Muscle of arm (tissue), 1 donor: ENCODE measurements at regions not wholly inside any gene's neighbourhood (a gene's known extent, or its start where the extent isn't known, plus 50 kb on each side); places are given as distances from the start of the nearest gene placed in this dataset.

Experiments used
- DNase-seq: peaks from one replicate; pipeline ENCODE4 v3.0.0-alpha.2; 2013

DNA sequence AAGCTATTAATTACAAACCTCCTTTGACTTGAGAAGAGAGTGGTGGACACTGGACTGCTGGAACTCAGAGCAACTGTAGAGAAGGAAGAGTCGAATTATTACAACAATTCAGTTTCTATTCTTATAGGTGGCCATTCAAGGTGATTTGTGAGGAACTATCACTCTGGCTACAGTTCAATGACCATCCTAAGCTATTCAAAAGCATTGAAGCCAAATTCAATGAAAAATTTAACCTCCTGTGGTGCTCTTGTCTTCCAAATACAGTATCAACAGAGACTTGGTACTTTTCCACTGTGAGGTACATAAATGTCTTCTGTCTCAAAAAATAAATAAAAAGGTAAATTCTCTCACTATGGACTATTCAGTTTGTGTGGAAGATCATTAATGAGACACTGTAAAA, 513.3 kb upstream of the SEMA6D start:
- DNase-seq = no peak

DNA sequence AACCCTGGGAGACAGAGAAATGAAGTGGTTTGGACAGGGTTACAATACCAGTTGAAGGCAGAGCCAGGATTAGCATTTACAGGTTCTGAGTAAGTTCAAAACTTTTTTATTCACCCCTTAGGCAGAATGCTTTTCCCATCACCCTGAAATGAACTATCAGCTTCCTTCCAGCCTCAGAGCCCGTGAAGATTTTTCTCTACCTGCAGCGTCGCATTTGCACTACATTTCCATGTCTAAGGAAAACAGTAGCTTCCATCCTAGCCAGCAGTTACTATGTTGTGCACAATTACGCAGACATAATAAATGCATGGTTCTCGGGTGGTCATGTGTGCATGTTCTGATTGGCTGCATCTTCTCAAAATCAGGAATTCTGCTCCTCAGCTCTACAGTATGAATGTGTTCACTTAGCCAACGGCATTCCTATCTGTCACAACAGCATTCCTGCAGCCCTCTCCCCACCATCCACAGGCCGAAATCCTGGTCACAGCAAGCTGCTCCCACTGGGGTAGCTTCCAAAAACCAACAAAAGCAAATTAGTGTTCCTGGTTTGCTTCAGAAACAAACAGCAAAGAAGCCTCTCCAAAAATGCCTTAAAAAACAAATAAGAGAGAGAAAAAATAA, 510.8 kb upstream of the SEMA6D start:
- DNase-seq = no peak

DNA sequence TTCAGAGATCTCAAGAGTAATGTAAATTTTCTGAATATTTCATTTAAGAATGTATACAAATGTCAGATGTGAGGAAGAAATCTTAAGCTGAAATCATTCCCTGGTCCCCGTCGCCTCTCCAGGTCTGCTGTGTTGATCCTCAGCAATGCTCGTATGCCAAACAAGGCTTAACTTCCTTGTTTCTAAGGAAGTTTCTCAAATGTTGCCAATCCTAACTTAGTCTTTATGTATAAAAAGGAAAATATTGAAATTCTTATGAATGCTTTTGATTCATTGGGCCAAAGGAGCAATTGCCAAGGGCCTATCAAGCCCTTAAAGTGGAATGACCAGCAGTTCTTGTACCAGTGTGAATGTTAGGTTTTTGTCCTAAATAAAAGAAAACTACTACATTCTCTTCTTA, 507.7 kb upstream of the SEMA6D start:
- no peak for DNase-seq

DNA sequence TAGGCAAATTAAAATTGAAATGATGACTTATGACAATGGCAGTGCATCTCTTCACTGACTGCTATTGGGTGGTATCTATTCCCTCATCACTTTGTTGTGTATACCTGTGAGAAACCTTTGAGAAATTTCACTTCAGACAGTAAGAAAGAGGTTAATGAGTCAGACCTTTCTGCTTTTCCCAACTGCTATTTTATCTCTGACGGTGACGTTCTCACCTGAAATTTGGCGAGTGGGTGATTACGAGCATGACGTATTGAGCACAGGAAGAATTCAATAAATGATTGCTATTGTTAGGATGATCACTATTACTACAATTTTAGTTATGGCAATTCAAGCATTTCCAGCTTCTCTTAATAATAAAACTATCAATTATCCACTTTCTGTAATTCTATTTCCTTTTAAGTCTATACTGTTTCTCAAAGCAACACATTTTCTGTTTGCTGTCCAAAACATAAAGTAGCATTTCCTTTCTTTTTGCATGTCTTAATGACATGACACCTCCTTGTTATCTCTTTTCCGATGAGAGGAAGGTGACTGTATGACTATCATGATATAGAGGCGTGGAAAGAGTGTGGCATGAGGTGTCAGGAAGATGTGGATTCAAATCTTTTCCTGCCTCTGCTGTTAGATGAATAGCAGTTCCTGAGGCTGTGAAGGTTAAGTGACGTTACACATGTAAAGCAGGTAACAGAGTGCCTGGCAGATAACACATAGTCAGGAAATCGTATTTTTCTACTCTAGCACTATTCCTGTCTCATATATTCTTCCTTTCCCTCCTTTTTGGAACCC, 504.9 kb upstream of the SEMA6D start:
- no peak for DNase-seq

DNA sequence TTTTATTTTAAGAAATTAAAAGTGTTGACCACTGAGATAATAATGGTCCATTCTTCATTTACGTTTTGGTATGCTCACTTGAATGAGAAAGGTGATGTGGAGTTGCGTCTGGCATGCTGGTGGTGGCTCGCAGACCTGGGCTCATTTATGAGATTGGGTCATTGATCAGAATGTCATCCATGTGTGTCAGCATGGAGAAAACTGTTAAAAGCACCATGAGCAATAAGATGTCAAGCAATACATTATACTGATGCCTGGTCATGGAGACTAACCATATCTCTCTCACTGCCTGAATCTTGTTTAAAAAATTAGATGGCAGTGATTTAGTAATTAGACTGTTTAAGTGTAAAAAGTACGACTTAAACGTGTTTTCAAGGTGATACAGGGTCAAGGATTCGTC, 503.4 kb upstream of the SEMA6D start:
- no peak for DNase-seq

DNA sequence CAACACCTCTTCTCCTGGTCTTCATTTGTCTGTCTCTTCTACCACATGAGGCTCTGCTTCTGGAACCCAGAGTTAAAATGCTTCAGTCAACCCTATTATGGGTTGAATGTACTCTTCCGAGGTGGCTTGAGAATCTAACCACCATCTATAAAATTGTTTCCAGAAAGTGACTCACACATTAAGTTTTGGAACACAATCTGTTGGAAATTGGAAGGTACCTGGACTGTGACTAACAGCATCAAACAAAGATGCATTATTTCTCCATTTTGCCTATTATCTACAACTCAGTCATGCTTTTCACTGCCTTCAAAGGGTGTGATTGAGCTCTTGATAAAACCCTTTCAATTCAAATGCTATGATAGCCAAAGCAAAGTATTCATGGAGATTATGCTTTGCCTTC, 499.0 kb upstream of the SEMA6D start:
- DNase-seq = no peak

DNA sequence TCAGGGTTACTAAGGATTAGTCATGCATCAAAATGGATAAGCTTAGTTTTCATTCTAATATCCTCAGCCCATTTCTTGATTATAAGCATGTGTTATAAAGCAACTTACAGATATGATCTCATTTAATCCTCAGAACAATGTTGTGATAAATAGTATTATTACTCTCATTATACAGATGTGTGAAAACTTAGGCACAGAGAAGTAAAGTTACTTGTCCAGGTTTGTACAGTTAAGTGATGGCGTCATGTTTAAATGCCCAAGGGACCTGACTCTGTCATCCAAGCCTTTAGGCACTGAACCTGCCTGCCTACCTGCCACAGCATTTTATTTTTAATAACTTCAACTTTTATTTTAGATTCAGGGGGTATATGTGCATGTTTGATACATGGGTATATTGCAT, 472.9 kb upstream of the SEMA6D start:
- DNase-seq = no peak

DNA sequence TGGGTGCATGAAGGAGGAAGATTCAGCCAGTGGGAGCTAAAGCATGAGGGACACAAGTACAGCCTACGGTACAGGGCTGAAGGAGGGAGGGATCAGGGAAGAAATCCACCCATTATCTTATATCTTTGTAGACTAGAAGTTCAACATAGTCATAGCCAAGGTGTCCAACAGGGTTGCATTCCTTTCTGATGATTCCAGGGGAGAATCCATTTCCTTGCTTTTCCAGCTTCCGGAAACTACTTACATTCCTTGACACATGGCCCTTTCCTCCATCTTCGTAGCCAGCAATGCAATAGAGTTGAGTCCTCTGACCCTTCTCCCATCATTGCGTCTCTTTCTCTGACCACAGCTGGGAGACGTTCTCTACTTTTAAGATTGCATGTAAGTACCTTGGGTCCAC, 471.0 kb upstream of the SEMA6D start:
- no peak for DNase-seq

DNA sequence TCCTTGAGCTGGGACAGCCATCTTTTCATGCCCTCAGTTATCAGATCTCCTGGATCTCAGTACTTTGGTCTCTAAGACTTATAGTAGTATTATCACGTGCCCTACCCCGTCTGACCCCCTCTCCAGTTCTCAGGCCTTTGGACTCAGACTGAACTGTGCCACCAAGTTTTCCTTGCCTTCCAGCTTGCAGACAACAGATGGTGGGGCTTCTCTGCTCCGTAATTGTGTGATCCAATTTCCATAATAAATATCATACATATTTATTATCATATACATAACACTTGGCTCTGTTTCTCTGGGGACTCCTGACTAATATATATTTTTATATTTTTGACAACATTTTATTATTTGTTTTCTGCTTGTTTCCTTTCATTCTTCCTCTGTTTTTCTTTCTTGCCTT, 458.8 kb upstream of the SEMA6D start:
- DNase-seq = no peak

DNA sequence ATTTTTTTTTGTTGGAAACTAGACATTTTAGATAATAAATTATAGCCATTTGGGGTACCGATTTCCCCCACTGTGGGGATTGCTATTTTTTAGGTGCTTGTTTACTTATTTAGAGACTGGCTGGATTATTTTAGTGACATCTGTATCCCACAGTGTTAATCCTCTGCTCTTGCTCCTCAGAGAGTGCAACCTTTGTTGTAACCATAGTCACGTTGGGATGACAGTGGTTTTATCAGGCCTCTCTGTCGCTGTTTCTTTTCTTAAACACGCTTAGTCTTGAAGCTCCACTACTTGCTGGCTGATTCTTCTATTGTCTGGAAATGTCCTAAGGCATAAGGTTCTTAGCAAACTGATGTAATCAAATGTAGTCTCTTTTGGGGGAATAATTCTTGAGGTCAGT, 451.6 kb upstream of the SEMA6D start:
- no peak for DNase-seq

DNA sequence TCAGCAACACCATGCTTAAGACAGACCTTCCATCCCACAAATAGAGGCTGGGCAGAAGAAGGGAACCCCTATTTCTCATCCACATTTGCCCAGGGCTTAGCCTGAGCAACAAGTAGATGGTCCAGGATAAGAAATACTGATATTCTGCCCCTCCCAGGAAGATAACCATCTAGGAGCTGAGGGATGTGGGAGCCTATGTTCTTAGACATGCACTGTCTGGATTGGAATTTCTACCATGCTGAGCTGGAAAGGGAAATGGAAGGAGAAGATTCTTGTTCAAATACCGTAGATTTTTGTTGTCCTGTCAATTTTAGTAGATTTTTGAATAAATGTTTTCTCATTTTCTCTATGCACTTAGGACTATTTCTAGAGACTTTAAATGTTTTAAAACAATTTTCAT, 450.7 kb upstream of the SEMA6D start:
- no peak for DNase-seq

DNA sequence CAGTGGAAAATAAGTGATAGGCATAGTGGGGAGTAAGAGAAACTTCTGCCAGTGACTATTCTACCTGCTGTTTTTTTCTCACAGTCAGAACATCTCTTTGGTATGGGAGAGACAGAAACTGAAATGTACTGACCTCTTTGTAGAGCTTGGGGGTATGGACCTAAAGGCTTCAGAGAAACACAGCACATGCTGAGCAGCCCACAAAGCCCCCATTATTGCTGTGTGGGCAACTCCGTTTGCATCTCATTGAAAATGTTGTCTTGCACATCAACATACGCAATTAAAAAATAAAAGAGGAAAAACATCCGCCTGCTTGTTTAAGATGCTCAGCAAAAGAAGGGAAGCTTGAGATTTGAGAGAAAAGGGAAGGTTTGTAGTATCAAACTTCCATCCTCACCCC, 443.4 kb upstream of the SEMA6D start:
- DNase-seq = no peak

DNA sequence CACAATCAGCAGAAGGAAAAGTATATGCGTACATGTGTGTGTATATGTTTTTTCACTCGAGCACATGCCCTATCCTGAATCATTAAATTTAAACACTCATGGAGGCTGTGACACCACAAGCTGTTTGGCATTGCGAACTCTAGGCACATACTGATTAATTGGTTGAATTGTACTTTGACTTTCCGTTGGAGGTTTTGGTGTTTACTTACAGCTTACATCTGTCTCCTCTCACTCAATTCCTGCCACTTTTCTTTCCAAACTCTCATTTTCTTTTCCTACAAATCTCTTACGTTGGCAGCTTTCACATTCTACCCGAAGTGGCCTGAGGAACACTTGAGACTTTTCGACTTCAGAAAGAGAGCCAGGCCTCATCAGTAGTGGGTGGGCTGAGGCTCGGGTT, 434.1 kb upstream of the SEMA6D start:
- no peak for DNase-seq

DNA sequence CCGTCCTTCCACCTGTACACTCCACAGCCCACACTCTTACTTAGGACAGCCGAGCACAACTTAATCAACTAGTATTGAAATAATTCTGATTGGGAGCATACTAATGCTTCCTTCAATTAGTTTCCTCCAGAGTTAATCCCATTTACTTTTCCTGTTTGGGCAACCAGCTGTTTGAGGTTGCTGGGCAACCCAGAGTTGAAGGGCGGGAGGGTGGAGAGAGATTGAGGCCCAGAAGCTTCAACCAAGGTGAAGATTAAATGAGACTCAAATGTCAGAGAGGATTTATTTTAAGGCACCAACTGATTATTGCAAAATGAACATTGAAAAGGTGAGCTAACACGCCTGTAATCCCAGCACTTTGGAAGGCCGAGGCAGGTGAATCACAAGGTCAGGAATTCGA, 428.5 kb upstream of the SEMA6D start:
- no peak for DNase-seq

DNA sequence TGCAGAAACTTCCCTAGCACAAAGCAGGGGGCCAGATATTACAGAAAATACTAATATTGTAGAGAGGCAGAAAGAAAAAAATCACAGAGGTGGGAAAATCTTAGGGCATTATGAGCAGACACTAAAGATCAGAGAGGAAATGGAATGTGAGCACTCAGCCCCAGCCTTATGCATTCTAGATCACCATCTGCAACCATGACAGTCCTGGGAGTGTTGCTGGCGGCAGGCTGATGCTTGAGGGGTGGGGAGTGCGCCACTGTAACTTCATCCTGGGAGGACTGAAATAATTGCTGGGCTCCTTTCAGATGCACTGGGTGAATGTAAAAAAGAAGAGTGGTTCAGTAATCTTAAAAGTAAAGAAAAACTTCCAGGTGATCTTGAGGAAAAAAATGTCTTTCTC, 427.6 kb upstream of the SEMA6D start:
- DNase-seq = no peak

DNA sequence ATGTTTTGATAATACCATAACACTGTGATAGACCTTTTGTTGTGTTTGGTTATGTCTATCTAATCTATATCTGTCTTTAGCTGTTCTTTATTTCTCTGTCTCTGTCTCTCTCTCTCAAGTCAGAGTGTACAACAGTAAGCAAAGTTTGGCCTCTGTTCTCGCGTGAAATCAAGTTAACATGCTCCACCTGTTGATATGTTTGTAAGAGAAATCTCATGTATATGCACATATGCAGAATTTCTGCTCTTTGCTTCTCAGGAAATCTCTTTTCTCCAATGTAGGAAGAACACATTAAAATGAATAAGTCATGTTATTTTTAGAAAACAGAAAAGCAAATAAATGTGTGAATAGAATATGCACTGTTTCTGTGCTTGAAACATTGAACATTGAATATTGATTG, 425.5 kb upstream of the SEMA6D start:
- DNase-seq = no peak

DNA sequence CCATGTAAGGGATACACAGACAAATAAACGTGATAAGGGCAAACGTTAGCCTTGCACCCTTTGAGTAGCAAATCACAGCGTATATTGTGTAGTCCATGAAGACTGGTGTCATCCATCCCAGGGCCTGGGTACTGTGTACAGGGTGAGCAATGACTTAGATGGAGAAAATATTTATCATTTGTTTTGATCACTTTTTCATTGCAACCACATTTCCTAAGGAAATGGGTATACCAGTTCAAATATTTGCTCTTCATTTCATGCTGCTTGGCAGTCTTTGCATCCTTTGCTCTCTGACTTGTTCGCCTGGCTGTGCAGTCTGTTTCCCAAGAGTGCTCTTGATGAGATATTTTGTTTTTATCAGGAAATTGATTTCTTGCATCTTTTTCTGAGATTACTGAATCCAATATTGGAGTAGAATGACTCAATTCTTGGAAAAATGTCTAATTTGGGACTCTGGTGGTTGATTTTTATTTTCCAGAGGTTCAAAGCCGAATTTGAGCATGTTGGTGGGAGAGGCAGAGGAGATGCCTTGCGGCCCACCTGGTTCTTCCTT, 424.6 kb upstream of the SEMA6D start:
- DNase-seq = peak; percentile 14

DNA sequence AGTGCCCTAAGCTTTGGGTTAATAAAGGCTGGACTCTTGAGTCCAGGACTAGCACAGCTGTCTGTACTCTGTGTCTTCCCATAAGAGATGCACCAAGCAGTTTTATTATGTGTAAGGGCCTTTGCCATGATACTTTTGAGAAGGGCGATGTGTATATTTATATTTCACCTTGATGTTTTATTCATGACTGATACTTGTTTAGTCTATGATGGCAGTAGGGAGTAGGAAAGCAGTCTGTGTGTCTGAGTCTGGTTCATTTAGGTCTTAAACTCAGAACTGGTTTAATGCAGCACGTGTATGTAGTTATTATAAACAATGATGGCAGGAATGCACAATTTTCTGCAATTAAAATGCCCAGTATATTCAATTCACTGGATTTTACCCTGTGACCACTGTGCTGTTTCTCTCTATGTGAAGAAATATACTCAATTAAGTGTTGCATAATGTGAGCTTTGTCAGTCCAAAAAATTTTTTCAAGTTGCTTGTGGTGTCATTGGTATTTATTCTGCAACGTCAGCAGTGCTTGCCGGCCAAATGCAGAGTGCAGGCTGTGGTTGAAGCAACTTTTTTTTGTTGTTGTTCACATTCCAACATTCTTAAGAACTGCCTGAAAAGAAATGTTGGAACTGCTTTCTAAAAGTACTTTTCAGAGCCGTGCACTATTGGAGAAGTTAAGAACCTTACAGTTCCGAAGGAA, 423.7 kb upstream of the SEMA6D start:
- DNase-seq = peak; percentile 84

DNA sequence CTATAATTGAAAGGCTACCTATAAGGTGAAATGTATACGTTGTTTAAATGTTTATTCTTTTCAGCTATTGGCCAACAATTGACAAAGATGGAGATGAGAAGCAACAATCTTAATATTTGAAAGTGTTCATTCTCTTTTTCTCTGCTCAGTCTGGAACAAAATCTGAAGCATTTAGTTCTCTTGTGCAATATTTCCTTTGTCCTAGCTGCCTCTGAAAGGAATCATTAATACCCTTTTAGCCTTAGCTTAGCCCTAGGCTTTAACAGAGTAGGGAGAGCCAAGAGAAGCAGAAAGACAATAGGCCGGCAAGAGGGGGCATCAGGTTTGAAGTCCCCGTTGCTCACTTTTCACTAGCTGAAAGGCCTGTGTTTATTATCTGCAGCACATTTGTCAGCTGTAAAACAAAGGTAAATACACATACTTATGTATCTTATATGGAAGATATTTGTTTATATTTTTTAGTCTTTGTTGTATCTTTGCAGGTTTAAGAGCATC, 422.5 kb upstream of the SEMA6D start:
- DNase-seq = no peak

DNA sequence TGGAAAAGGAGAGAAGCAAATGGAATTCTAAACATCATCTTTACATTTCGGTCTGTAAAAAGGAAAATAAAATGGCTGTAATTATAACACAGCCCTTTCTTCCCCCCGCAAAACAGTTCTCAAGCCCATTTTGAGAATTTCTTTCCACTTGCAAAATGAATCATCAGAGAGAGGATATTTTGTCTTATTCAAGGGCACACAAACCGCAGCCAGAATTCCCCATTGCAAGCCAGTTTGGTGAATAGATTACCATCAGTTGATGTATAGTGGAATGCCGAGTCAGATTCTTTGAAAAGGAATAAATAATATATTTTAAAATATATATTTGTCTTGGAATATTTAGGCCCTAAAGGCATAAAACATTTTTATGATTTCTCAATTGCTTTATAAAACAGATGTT, 420.4 kb upstream of the SEMA6D start:
- DNase-seq = peak; percentile 25

DNA sequence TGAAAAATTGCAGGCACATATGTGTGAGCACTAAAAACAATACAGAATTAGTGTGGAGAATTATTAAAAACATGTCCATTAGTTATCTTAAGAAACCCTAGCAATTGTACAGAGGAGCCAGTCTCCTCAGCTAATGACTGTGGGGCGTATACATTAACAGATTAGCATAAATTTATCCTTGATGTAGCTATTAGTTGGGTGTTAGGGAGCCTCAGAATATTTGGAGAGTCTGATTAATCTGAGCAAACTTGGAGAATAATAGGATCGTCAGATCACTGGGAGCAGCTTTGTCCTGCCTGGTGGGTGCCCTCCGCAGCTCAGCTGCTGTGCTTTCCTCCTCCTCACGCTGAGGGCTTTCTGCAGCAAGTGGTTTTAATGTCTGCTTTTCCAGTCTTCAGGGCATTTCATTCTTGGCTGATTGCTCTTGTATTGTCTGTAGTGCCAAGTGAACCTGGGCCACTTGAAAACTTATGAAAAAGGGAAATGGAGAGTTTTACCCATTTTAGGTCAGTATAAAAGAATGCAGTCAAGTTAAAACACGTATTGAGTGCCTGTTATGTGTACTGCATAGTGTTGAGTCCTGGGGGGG, 417.4 kb upstream of the SEMA6D start:
- peak; percentile 25 for DNase-seq

DNA sequence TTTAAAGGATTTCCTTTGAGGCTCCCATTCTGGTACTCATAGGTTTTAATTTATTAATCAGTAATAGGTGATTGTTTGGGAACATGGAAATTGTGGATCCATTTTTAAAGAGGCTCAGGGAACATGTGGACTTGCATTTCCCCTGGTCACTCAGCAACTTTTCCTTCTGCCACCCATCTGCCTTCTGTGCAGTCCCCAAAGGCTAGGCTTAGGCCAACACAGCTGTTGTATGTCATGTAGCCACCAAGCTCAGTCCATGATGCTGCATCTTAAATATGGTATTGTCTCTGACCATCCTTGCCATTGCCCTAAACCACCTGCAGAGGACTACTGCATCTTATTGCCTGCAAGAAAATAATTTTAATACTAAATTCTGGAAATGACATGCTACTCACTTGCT, 416.7 kb upstream of the SEMA6D start:
- DNase-seq = no peak
